GM21526 (cell line): ENCODE measurements at regions not wholly inside any gene's neighbourhood (a gene's known extent, or its start where the extent isn't known, plus 50 kb on each side); places are given as distances from the start of the nearest gene placed in this dataset.

ENCODE experiments used
- ATAC-seq: cut with Tn5 transposase; IDR thresholded peaks from one replicate; pipeline ENCODE4 v1.9.1; 2021; ENCODE audit warnings: moderate library complexity; ENCODE audit not compliant: unreplicated experiment, low FRiP score

DNA sequence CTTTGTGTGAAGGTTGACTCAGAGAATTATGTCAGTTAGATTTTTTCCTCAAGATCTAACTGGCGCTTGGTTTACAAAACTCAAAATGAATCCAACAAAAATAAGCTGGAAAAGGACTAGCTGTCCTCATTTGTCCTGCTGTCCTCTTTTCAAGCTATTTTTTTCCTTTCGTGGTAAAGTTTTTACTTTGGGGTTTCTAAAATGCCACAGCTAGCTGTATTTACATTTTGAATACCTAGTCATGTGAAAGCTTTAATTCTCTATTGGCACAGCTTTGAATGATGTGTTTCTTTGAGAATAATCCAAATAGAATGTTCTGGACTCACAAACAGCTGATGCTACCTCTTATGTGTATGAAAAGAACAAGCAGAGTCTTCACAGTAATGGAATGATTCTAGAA lies 673.6 kb upstream of the NR5A2 start:
- no peak for ATAC-seq

DNA sequence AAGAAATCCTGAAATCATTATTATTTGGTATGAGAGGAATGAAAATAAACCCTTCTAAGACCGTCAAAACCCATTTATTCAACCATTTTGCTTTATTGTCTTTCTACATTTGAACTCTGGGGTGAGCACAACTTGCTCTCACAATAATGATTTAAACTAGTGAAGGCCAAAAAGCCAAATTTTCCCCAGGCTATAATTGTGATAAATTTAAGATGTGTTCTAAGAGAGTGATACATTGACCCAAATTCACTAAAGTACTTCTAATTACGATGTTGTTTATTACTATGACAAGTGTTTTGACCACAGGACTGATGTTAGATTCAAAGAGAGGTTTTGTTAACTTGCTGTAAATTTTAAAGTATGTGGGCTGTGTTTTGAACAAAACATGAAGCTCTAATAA lies 670.9 kb upstream of the NR5A2 start:
- ATAC-seq: no peak

DNA sequence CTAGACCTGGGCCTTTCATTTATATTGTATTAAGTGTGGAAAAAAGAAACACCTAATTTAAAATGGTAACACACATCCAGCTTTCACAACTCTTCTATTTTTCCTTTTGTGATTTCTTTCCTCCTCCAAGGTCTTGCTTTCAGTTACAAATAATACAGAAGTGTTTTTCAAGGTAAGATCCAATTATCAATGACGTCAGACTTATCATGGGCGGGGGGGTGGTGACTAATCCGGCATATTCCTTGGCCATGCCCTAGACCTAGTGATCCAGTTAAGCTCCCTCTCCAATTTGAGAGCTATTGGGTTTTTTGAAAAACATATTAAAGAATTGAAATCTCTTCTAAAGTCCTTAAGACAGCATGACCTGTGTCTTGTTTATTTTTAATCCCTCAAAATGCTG lies 669.9 kb upstream of the NR5A2 start:
- ATAC-seq: no peak

DNA sequence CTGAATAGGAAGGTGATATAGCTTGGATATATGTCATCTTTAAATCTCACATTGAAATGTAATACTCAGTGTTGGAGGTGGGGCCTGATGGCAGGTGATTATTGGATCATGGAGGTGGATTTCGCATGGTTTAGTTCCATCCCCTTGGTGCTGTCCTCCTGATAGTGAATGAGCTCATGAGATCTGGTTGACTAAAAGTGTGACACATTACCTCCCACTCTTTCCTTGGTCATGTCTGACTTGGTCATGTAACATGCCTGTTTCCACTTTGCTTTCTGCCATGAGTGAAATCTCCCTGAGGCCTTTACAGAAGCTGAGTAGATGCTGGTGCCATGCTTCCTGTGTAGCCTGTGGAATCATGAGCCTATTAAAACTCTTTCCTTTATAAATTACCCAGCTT lies 664.5 kb upstream of the NR5A2 start:
- no peak for ATAC-seq

DNA sequence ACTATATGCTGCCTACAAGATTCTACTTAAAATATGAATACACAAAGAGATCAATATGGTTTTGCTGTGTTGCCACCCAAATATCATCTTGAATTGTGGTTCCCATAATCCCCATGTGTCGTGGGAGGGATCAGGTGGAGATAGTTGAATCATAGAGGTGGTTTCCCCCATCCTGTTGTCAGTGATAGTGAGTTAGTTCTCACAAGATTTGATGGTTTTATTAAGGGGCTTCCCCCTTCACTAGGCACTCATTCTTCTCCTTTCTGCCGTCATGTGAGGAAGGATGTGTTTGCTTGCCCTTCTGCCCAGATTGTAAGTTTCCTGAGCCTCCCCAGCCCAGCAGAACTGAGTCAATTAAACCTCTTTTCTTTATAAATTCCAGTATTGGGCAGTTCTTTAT lies 654.4 kb upstream of the NR5A2 start:
- ATAC-seq: no peak

DNA sequence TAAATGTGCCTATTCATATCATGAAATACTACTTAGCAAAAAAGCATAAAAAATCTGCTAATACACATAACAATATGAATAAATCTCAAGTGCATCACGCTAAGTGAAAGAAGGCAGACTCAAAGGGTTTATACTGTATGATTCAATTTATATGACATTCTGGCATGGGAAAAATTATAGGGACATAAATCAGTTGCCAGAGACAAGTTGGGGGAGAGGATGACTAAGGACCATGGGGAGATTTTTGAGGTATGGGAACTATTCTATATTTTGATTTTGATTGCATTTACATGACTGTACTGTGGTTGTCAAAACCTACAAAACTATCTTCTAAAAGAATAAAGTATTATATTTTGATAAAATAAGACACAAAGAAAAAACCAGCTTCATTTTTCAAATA lies 650.3 kb upstream of the NR5A2 start:
- no peak for ATAC-seq

DNA sequence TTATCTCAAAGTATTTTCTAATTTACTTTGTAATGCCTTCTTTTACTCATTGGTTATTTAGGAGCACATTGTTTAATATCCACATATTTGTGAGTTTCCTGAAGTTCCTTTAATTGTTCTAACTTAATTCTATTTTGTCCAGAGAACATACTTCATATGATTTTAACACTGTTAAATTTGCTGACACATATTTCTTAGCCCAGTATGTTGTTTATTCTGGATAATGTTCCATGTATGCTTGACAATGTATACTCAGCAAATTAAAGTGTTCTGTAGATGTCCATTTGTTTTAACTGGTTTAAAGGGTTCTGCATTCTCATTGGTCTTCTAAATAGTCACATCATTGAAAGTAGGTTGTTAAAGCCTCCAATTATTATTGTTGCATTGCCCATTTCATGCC lies 643.7 kb upstream of the NR5A2 start:
- no peak for ATAC-seq

DNA sequence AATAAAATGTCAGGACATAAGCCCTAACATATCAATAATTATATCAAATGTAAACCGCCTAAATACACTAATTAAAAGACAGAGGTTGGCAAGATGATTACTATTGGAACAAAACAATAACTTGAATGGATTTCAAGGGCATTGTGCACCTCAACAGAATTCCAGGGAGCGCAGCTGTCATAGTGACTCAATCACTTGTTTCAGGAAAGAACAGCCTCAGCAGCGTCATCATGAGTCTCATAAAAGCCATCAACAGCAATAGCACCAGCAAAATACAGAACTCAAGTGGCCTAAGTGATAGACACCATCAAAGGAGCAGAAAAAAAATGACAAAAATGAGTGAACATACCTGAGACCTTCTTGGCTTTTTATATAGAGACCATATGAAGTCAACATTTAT lies 632.7 kb upstream of the NR5A2 start:
- no peak for ATAC-seq

DNA sequence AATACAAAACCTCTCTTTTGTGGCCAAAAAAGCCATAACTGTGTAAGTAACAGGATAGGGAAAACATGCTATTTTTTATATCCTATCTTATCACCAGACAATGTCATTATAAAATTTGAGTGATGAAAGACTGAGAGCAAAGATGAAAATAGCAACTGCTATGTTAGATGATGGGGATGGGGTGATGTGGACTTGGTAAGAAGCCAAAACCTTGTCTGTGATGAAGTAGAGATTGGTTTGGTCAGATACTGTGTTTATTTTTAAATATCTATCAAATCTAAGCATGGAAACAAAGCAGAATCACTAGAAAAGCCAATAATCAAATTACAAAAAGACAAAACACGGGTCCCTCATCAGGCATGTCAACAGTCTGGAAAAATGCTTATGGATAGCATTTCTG lies 631.1 kb upstream of the NR5A2 start:
- ATAC-seq: no peak

DNA sequence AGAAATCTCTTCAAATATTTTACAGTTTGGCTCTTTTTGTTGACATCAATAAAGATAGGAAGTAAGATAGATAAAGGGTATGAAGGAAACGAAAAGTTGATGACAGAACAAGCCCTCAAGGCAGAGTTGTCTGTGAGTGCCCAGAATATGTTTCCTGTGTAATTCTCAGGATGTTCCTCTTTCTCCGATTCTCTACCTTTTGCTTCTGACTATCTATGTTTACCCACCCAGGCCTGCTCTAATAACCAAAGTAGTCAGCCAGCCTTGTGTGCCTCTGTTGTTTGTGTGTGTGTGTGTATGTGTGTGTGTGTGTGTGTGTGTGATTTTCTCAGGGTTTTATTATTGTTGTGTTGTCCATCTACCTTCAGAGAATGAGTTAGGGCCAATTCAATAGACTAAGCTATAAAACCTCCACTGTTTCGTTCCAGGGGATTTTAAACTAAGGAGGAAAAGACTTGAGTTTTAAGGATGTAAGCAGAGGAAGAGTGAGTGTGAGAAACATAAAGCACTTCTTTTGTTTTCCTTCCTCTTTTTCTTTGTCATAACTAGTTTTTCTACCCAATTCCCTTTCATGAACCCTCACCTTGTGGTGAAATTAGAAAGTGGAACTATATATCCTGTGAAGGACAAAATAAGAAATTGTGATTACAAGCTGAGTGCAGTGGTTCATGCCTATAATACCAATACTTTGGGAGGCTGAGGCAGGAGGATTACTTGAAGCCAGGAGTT lies 627.4 kb upstream of the NR5A2 start:
- ATAC-seq: peak; percentile 90

DNA sequence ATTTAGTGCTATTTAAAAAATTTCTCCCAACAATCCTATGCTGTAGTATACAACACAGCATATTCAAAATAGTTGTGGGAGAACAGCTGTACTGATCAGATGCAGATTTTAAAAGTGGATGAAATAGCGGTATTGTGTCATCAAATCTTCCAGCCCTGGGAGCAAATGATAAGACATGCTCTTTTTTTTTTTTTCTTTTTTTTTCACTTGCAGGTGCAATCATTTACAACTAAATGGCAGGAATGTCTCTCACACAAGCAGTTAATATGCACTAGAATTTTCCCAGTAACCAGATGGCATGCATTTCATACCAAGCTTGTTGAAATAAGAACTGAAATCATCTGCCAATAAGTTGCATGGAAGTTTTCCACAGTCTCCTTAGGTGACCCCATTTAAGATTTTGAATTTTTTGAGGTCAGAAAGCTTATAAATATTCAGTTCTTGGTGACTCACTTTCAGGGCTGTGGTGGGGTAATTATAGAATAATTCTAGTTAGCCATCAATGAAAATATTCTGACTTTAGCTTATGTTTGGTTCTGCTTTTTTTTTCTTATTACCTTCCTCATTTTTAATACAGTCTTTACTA lies 623.9 kb upstream of the NR5A2 start:
- ATAC-seq: no peak

DNA sequence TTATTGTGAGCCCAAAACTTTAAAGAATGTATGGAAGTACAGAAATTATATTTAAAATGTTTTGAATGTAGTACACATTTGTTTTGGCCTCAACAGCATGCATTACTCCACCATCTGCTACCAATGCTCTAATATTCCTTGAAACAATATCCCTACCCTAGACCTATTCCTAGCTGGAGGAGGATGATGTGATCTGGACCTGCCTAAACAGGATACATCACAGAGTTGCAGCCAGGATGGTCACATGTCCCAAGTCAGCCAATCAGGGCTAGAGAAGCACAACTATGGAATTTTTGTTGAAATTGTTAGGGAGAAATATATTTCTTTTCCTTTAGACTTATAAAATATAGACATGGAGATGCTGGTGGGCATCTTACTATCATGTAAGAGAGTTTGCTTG lies 623.3 kb upstream of the NR5A2 start:
- no peak for ATAC-seq

DNA sequence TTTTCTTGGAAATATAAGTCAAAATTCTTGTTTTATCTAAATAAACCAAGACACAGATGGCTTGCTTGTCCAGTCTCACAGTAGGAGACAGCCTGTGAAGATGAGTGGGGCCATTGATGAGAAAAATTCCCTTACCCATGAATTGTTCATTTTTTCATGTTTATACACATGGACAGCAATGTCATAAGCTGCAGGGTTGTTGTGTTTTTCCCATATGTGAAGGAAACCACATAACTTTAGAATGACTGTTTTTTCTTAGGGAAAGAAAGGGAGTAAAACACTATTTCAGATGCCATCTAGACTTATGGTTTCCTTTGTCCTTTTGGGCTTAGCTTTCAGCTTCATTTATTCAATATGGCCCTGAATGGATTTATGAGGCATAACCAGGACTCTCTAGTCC lies 622.5 kb upstream of the NR5A2 start:
- no peak for ATAC-seq

DNA sequence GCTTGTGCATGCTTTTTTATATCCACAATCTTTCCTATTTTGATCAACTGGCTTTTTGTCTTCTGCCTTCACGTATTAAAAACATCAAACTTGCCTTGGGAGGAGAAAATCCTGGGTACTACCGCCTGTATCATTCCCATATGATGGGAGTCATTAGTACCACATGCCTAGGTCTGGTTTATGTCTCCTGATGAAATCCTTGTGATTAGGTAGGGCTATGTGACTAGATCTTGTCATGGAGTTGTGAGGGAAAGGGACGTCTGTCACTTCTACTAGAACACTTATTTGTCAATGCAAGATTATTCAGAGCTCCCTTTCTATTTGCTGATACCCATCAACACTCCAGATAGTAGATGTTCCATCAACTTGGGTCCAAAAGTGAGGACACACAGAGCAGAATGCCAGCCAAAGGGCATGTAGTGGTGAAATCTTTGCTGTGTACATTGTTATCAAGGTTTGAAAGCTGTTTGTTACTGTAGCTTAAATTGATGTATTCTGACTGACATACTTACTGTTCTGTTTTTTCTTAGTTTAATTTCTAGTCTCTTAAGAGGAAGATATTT lies 621.8 kb upstream of the NR5A2 start:
- ATAC-seq: no peak

DNA sequence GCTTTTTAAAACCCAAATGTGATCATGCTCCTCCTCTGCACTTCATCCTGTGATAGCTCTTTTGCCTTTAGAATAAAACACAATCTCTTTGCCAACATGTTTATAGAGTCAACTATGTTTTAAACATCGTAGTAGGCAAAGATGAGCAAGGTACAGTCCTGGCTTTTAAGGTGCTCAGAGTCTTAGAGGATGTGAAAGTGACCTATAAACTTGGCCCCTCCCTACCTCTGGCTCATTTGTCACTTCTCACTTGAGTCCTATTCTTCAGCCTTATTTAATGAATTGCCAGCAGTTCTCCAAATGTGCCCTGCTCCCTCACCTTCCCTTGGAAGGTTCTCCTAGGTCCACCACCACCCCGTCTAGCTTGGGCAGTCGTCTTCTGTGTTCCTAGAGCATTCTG lies 617.0 kb upstream of the NR5A2 start:
- no peak for ATAC-seq

DNA sequence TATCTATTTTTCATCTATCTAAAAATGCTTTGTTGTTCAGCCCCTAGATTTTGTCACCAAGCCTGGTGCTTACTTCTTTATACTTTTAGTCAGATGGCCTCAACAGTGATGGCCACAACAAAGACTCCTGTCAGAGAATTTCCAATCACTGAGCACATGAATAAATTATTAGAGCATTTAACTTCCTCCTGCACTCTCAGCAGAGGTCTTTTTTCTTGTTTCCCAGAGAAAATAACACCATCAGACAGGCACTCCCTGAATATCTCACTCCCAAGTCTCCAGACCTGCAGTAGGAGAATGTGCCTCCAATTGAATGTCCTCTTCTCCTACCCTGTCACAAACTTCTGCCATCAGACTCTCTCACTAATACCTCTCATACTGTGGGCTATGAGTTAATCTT lies 616.0 kb upstream of the NR5A2 start:
- no peak for ATAC-seq

DNA sequence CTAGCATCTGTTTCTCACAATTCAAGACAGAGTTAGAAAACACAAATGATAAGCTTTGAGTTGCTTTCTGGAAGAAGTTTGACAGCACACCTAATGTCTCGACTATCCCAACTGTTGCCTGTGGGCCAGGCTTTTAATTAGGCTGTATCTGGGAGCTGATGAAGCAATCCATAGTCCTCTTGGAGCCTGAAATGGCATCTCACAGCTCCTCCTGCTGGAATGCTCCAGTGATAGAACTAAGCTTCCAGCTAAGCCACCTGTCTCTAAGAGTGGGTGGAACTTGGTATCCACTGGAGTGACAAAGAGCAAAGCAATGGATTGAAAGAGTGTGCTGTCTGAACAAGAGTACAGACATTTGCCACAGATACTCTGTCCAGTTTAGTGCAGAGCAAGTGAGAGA lies 605.3 kb upstream of the NR5A2 start:
- no peak for ATAC-seq

DNA sequence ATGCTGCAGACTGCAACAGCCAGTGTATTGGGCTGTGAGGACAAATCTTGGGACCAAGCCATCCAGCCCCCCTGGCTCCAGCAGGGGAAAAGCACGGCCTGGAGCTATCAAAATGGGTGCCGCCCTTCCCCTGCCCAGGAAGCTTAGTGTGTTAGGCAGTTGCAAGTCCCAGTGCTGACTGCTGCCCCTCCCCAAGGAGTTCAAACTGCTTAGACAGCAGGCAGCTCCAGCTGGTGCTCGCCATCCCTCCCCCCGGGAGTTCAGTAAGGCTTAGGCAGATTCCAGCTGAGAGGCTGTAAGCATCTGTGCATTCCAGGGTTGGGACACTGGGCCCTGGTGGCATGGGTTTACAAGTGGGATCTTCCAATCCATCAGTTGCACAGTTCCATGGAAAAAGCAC lies 579.6 kb upstream of the NR5A2 start:
- no peak for ATAC-seq

DNA sequence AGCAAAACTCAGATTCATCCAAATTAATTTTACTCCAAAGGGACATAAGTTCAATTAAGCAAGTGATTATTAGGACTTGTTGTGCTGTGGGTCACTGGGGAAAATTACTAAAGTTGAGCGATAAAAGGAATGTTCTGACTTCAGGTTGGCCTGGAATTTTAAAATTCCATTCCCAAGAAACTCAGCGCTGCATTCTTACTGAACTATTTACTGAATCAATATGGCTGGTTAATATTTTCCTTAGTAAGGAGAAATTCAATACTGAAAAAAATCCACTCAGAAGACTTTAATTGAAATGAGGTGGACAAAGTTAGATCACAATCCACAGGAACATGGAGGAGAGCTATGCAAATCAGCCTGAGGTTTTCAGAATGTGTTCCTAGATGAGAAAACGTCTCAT lies 578.9 kb upstream of the NR5A2 start:
- no peak for ATAC-seq

DNA sequence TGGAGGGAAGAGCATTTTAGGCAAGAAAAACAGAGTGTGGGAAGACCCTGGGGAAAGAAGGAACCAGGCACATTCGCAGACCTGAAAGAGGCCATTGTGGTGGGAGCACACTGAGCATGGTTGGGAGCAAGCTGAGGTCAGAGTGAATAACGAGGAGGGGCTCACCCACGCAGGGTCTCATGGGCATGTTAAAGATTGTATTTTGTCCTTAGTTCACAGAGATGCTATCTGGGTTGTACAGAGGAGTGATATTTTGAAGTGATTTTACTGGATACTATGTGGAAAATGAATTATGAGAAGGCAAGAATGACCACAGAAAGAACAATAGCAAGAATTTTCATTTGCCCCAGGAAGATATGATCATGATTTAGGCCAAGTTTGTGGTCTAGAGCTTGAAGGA lies 578.3 kb upstream of the NR5A2 start:
- no peak for ATAC-seq

DNA sequence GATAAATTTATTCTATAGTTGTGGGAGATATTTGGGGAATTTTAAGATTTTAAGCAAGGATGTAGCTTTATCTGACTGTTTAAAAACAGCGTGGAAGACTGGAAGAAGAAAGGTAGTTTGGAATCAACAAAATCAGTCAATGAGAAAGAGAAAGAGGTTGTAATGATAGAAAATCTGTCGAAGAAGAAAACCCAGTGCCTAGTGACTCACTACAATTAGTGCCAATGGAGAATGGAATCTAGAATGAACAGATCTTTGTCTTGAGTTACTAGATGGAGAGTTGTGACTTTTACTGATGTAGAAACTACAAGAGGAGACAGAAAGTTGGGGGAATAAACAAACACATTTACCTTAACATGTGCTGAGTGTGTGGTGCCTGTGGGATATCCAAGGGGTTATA lies 577.8 kb upstream of the NR5A2 start:
- no peak for ATAC-seq

DNA sequence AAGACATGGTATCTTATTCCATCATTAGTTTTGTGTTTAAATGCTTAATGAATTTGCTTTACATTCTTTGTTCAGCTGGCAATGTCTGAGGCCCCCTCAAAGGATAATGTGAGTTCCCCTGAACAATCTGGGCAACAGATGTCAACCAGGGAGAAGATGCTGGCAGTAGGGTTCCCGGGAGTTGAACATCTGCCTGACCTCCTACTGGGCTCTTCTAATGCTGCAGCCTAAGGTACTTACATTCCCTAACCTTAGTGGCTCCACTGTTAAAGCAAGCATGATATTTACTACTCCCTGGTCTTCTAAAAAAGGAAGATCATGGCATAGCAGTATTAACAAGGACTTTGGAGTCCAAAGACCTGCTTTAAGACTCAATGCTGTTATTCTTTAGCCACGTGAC lies 574.9 kb upstream of the NR5A2 start:
- no peak for ATAC-seq
